Suprapubic skin (tissue), 3 donors: ENCODE measurements at regions not wholly inside any gene's neighbourhood (a gene's known extent, or its start where the extent isn't known, plus 50 kb on each side); places are given as distances from the start of the nearest gene placed in this dataset.

ENCODE experiments used
- POLR2A ChIP-seq, 2 donors: fragments of 450-650 bp; IDR thresholded peaks; one replicate each; pipeline ENCODE4 v1.6.1; 2017; ENCODE audit warnings: antibody characterized with exemption in 2 of 2, mild to moderate bottlenecking in 2 of 2, moderate library complexity in 2 of 2
- TF ChIP-seq, protein P1 (sequence below), 2 donors: fragments of 200-600 bp in 1 of 2; fragments of 450-650 bp in 1 of 2; sonication (generic) in 1 of 2; IDR thresholded peaks; one replicate each; pipeline ENCODE4 v1.5.1; 2016 to 2019; ENCODE audit warnings: antibody characterized with exemption in 2 of 2, mild to moderate bottlenecking in 1 of 2, moderate library complexity in 1 of 2

DNA sequence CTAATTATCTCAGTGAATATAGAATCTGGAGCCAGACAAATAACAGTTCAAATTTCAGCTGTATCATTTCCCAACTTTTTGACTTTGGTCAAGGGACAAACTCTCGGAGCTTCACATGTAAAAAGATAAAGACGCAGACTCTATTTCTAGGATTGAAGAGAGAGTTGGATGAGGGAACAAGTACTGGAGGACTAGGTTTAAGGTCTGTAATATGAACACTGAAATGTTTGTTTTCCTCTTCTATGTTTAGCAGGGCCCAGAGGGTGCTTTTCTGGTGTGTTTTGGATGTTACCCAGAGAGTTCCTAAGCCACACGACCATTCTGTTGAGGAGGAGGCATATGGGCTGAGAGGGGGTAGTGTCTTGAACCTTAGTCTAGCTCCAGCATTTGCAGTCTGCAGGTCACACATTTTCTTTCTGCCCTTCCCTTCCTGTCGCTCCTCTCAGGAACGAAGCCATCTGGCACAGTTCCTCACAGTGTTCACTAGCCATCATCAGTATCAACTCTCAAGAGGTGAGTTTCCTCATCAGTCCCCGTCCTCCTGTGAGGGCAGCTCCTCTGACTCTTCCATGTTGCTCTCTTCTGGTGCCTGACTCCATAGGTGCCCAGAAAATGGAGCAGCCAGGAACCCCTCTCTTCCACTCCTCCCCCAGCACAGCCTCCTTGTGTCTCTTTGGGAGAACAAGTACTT is 250.1 kb downstream of the SQOR start:
- TF ChIP-seq, protein P1, sequence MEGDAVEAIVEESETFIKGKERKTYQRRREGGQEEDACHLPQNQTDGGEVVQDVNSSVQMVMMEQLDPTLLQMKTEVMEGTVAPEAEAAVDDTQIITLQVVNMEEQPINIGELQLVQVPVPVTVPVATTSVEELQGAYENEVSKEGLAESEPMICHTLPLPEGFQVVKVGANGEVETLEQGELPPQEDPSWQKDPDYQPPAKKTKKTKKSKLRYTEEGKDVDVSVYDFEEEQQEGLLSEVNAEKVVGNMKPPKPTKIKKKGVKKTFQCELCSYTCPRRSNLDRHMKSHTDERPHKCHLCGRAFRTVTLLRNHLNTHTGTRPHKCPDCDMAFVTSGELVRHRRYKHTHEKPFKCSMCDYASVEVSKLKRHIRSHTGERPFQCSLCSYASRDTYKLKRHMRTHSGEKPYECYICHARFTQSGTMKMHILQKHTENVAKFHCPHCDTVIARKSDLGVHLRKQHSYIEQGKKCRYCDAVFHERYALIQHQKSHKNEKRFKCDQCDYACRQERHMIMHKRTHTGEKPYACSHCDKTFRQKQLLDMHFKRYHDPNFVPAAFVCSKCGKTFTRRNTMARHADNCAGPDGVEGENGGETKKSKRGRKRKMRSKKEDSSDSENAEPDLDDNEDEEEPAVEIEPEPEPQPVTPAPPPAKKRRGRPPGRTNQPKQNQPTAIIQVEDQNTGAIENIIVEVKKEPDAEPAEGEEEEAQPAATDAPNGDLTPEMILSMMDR (IDR thresholded peaks at IDR 0.05): no peak
- TF ChIP-seq POLR2A (IDR thresholded peaks at IDR 0.05): no peak
